AG10803 (cell line): ENCODE measurements at regions not wholly inside any gene's neighbourhood (a gene's known extent, or its start where the extent isn't known, plus 50 kb on each side); places are given as distances from the start of the nearest gene placed in this dataset.

Experiments used
- DNase-seq: peaks from one replicate; pipeline ENCODE4 v3.0.0; 2010; ENCODE audit warnings: low read depth
- H3K4me3 ChIP-seq: 2 replicates; pipeline ENCODE4 v1.5.1; 2011; ENCODE audit warnings: mild to moderate bottlenecking, low read length, control low read depth
- CTCF ChIP-seq: conservative IDR thresholded peaks from 2 replicates; pipeline ENCODE4 v1.5.1; 2011; ENCODE audit warnings: mild to moderate bottlenecking, low read length, control low read depth, inconsistent platforms

GRCh38 chr7:52053525-52053924 is 736.9 kb upstream of the COBL start:
- H3K4me3 ChIP-seq = no peak overlapping the region
- no peak for TF ChIP-seq CTCF
- DNase-seq = no peak

DNA sequence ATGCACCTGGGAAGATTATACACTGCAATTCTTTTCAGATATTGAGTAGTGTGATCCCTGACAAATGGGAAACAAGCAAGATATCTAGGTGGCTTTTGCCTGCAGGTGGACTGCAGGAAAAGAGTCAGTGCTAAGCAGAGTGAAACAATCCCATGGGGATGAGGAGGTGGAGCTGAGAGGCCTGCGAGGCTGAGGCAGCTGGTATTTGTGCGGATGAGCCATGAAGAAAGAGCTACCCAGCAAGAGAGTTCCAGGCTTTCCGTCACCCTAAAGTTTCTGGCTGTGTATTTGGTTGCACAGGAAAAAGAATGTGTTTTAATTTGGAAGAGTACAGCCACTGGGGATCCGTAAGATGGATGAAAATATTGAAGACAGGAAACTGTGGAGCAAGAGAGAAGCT is 714.1 kb upstream of the COBL start:
- no peak for TF ChIP-seq CTCF
- H3K4me3 ChIP-seq = no peak overlapping the region
- DNase-seq = no peak

GRCh38 chr7:52026140-52026539 is 709.5 kb upstream of the COBL start:
- no peak overlapping the region for H3K4me3 ChIP-seq
- no peak for TF ChIP-seq CTCF

GRCh38 chr7:52021343-52021742 is 704.7 kb upstream of the COBL start:
- TF ChIP-seq CTCF = no peak
- DNase-seq = no peak
- no peak overlapping the region for H3K4me3 ChIP-seq

More at GRCh38 chr7:52026140-52026539, 709.5 kb upstream of the COBL start:
- DNase-seq = no peak

- no peak for DNase-seq
- H3K4me3 ChIP-seq = no peak overlapping the region
- TF ChIP-seq CTCF = no peak
Measured at GRCh38 chr7:52018680-52019054, 702.1 kb upstream of the COBL start.

DNA sequence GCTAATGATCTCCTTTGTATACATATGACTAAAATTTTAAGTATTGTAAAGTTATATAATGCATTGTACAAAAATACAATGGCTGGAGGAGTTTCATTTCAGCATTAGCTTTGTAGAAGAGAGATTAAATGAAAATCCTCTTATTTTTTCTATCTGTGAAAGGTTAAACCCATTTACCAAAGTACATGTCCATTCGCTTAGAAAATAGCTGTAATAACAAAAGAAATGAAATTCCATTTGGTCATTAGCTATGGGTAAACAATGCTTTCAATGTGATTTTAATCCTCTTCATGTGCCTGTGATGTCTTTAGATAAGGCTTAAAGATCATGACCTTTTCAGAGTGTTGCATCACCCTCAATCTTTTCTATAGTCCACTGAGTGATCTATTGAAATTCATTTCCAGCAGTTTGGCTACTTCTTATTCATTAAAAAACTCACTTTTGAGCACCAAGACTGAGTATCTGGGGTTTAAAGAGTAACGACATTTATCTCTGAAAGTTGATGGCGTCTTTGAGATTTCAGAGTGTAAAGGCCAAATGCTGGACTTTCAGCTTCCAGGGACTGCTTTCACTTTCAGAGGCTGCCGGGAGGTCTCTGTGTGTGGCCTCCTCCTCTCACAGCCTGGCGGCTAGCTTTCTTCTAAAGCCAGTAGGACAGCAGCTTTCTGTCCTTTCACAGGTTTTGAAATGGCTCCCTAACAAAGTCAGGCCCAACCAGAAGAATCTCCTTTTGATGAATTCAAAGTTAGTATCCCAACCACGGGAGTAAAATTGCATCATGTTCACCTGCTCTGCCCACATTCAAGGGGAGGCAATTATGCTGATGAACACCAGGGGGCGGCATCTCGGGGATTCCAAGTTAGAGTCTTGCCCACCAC is 701.4 kb upstream of the COBL start:
- no peak overlapping the region for H3K4me3 ChIP-seq
- TF ChIP-seq CTCF = no peak
- DNase-seq = no peak

GRCh38 chr7:52009181-52009580 is 692.6 kb upstream of the COBL start:
- no peak overlapping the region for H3K4me3 ChIP-seq
- no peak for DNase-seq
- no peak for TF ChIP-seq CTCF
